GM18861 (cell line): ENCODE measurements at regions not wholly inside any gene's neighbourhood (a gene's known extent, or its start where the extent isn't known, plus 50 kb on each side); places are given as distances from the start of the nearest gene placed in this dataset.
"Not testable (repeated sequence)": the region's sequence is repeated elsewhere in the genome, so short reads cannot be mapped to it uniquely, and the experiment has no call there.

Source experiments
- ATAC-seq: cut with Tn5 transposase; IDR thresholded peaks from one replicate; pipeline ENCODE4 v1.9.1; 2021; ENCODE audit not compliant: unreplicated experiment

DNA sequence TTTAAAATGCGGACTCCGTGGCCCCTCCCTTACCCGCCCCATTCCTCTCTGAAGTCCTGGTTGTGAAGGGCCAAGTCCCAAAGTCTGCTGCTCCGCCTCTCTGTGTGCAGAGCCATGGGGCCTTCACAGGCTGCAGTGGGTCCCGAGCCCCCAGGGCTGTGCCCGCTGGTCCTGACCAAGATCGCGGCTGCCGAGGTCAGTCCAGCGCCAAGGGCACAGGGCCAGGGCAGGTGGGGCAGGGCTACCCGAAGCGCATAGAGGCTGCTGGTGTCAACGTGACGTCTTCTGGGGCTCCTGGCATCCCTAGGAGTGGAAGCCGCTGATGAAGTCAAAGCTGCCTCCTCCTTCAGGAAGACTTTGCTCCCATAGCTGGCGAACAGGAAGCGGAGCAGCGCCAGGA lies 858.8 kb downstream of the TUBA3C start:
- ATAC-seq, result not testable (repeated sequence)

DNA sequence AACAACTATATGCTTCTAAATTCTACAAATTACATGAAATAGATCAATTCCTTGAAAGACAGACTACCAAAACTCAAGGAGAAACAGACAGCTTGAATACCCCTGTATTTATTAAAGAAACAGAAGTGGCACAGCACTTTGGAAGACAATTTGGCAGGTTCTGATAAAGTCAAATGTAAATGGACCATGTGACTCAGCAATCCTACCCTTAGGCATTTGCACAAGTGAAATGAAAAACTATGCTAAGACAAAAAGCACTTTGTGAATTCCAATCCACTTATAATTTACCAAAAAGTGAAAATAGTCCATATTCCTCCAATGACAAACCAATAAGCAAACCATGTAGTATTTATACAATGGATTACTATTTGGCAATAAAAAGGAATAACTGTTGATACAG lies 862.0 kb downstream of the TUBA3C start:
- ATAC-seq, result not testable (repeated sequence)

DNA sequence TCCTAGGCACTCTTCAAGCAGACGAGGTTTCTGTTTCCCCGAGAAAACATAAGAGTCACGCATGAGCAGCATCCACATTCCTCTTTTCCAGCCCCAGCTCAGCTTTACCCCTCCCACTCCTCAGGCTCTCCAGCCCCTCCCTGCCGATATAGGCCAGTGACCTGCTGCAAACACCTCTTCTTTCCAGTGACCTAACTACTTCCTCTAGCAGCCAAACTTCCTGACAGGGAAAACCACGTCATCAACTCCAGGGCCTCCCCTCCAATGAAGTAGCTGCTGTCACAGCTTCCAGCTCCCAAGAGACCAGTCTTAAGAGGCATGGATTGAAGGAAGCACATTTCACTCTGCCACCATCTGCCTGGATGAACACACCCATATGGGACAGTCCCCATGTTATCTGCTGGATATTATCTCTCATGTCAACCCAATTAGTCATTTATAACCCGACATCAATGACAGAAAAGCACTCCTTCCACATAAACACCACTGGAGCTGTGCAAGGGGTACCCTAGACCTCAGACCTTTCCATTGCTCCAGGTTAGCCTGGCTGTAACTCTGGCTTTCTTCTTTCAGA lies 878.3 kb downstream of the TUBA3C start:
- ATAC-seq, result not testable (repeated sequence)

DNA sequence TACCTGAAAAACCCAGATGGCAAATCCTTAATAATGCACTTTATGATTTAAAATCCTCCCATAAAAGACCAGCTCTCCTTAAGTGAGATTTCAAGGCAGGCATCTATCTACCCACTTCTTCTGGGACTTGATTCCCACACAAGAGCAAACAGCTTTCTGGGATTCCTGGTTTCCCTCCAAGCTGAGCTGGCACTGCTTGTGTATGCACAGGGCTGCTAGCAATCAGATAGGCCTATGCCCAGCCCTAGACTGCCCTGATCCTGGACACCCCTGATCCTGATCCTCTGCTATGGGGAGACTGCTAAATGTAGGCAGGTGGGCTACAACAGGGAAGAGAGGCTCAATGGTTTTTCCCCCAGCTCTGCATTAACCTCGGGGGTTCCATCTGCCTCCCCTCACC lies 880.7 kb downstream of the TUBA3C start:
- not testable (repeated sequence) for ATAC-seq

DNA sequence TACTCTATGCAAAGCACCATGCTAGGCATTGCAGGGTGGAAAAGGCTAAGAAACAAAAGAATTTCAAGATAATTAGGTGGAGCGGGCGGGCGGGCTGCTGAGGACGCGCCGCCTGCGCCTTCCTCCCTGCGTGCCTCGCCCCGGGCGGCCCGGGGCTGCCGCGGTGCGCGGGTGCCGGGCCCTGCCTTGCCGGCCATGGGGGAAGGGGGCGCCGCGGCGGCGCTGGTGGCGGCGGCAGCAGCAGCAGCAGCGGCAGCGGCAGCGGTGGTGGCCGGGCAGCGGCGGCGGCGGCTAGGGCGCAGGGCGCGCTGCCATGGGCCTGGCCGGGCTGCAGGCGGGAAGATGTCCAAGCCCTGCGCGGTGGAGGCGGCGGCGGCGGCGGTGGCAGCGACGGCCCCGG lies 884.3 kb downstream of the TUBA3C start:
- ATAC-seq, result not testable (repeated sequence)

DNA sequence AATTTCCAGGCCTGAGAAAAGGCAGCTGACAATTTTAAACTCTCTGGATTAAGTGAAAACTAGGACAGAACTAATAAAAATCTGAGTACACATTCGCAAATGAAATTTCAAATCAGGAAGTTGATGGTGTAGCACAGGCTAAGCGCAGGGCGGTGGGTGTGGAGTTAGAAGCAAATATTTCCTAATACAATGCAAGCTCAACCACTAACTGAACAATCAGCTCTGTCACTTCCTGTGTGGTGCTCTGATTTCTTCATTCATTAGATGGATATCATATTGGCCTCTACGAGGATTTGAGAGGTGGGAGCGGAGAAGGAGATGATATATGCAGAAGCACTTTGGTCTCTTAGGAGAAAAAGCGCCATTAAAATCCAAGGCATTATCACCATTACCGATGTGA lies 885.0 kb downstream of the TUBA3C start:
- ATAC-seq, result not testable (repeated sequence)

DNA sequence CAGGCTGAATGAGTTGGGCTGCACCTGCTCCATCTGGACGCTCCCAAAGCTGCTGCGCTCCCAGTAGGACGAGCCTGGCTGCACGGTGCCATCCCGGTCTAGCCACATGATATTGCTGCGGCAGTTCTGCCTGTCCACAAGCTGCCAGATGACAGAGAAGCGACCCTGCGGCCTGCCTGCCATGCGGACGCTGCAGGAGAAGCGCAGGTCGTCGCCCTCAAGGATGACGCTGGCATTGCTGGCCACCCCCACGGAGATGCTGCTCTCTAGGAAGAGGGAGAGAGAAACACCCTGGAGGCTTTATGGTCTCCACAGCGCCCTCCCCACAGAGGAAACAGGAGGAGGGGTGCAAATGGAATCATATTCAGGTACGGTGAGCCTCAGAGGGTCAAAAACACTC lies 887.3 kb downstream of the TUBA3C start:
- not testable (repeated sequence) for ATAC-seq

DNA sequence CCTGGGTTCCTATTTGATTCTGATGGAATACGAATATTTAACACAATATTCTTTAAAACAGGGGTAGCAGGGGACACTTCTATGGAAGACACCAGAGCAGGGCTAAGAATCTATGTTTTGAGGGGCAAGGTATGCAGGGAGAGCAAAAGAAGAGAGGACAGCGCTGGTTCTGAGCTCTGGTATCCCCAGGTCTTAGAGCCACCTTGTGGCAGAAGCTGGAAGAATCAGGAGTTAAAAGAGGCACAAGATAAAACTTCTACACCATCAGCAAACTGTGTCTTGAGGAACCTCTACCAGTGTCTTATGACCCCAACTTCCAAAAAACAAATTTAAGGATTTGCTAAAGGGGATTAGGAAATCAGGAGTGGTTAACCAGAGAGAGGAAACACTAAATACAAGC lies 894.8 kb downstream of the TUBA3C start:
- not testable (repeated sequence) for ATAC-seq

DNA sequence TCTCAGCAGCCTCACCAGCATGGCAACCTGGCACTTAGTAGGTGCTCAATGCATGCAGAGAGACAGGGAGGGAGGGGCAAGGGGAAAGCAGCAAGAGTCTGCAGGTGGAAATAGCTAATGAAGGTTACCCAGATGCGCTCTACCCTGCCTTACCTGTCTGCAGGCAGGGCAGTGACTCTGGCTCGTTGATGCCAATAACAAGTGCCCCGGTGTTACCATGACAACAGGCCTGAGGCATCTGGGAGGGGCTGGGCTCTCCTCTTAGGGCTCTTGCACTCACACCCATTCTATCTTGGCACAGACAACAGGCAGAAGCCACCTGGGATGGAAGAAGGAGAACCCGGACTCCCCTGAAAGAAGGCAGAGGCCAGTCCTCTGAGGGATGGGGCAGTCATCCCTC lies 896.0 kb downstream of the TUBA3C start:
- ATAC-seq, result not testable (repeated sequence)

DNA sequence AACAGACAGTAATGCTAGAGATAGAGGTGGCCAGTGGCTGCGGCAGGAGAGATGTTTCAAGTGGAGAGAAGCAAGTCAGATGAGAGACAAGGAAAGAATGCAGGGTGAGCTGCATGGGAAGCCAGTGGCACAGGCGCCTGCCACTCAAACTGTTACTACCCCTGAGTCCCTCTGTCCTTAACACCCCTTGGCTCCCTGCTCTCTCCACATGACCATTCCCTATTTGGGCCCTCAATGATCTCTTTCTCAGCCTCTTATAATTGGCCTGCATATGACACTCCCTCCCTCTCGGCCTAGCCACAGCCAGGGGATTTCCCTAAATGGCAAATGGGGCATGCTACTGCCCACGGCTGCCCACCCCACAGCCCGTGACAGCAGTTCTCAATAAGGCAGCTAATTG lies 897.6 kb downstream of the TUBA3C start:
- ATAC-seq, result not testable (repeated sequence)

DNA sequence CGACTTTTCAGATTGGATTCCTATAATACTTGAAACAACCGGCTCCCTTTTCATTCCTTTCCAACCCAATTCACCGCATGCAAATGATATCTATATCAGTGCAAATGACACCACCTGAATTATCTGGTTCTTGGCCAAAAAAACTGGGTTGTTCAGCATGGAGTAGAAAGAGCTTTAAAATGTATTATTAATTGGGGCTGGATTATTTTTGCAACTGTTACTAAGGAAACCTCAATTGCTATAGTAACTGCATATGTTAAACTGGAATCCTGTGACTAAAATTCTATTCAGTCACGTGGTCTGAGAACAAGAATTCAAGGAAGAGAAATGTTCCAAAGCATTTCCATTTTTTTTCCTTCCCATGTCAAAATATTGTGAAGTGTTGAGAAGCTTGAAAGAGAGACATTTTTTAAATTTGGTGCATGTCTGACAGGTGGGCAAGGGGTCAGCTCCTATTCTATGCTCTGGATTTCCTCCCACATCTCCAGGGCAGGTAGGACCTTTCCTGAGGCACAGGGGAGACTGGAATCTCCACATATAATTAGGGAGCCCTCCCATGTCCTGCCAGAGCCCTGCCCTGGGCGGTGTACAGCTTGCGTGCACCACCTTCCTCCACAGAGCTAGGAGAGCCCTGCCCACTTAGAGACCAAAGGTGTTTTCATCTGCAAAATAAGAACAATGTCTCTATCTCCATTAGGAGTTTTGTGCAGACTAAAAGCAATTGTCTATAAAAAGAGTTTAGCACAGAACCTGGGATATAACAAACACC lies 899.6 kb downstream of the TUBA3C start:
- not testable (repeated sequence) for ATAC-seq

DNA sequence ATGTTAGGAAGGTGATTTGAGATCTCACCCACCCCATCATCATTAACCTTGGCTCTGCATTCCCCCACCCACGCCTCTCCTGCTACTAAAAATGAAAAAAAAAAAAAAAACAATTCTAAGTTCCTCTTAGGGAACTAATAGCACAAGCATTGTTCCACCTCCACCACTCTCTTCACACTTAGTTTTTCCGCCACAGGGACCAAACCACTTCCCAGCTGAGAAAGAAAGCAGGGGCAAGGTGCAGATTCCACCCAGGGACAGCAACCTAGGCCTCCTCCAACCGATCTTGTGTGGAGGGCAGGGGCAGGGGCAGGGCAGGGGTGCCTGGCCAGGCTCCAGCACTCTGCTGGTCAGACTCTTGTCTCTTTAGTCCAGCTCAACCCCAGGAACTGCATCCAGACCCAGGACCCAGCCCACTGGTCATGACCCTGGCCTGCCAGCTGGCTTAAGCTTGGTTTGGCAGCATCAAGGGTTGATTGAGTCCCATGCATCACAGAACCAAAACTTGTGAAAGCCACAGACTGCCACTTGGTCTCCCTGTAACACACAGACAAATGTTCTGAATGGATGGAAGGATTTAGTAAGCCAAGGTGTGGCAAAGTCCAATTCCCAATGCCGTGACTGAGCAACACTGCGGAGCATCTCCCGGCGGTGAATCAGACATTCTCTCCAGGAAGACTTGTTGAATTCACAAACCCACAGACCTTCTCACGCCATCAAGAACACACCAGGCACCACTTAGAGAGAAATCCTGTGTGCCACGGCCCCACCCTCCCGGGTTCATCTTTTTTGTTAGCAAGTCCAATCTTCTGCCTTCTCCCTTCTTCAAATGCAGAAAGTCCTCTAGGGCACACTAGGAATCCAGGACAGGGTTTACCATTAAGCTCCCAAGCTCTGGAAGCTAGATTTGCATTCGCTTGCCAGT lies 900.5 kb downstream of the TUBA3C start:
- ATAC-seq, result not testable (repeated sequence)

DNA sequence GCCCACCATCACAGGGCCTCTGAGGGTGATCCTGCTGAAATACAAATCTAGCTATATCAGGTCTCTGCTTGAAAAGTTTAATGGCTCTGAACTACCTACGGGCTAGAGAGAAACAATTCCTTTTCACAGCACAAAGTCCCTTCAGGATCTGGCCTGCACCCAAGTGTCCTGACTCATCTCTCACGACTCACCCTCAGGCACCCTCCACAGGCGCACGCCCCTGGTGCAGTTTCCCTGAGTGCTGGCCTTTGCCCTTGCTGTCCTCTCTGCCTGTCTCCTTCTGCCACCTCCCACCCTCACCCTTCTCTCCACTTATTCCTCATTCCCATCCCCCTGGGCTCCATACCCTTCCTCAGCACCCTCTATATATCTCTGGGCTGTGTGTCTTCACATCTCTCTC lies 901.7 kb downstream of the TUBA3C start:
- not testable (repeated sequence) for ATAC-seq

DNA sequence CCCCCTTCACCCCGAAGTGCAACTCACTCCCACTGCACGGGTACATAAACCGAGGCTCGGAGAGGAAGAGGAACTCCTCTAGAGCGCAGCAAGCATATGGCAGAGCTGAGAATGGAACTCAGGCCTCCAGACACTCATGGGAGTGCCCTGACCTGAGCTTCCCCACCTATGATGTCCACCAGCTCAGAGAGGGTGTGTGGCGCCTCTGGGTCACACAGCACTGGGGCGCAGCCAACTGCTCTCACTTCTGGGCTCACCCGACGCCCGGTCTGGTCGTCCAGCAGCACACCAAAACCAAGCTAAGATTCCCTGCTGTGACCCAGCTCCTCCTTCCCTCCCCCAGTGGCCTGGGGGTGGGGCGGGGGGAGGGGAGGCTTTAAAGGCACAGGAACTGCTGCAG lies 904.3 kb downstream of the TUBA3C start:
- ATAC-seq, result not testable (repeated sequence)

DNA sequence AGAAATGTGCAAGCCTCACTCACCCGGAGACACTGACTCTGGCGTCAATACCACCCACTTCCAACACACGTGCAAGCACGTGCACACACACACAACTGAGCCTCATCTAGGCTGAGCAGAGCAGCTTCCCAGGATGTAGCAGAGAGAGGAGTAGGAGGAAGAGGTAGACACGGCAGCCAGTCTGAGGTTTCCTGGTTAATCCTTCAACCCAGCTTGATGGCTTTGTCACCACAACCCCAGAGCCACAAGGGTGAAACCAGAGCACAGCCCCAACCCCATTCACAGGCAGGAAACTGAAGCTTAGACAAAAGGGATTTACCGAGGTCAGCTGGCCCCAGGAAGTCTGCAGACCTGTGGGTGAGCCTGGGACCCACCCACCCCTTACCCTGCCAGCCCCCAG lies 905.3 kb downstream of the TUBA3C start:
- ATAC-seq, result not testable (repeated sequence)

DNA sequence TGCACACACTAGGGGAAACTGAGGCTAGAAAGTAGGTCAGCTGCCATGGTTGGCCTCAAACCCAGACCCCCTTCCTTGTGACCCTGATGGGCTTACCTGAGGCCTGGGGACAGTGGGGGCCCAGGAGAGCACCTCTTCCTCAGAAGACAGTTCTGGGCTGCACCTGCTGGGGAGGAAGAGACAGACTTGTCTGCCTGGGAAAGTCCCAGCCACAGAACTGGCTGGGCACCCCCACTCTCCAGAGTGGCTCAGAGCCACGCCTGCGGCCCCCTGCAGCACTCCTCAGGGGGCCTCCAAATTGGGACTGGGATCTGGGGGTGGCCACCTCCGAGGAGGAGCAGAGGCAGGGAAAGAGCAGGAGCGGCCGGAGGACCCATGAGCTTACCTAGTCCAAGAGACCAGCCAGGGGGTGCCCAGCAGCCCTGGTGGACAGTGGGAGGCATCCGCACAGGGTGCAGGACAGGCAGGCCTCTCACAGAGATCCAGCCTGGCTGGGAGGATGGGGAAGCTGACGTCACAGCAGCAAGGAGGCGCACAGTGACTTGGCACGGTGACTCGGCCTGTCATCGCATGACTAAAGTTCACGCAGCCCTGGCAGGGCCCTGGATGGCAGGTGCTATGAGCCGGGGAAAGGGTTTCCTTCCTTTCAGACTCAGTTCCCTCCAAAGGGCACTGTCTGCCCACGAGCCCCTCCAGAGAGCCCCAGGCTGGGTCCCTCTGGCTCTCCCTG lies 907.7 kb downstream of the TUBA3C start:
- not testable (repeated sequence) for ATAC-seq

DNA sequence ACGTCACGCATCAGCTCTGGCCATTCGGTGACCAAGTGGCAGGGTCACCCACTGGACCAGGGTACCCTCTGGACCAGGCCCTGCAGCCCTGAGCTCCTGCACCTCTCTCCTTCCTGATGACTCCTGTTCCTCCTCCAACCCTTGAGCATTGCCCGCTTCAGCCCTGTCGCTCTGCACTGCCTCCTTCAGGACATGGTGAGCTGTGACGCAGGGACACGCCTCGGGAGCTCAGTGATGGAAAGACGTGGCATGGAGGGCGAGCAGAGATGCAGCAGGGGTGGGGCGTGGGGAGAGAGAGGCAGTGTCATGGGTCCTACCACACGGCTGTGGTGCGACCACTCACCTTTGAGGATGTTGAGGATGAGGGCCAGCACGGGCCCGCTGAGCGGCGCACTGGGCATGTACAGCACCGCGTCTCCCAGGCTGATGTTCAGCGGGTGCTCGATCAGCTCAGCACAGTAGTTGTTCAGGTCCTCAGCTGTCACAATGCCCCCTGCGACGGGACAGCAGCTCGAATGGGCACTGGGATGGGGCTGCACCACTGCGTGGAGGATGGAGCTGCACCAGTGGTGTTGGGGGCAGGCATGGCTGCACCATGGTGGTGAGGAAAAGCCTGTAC lies 922.7 kb downstream of the TUBA3C start:
- ATAC-seq, result not testable (repeated sequence)

DNA sequence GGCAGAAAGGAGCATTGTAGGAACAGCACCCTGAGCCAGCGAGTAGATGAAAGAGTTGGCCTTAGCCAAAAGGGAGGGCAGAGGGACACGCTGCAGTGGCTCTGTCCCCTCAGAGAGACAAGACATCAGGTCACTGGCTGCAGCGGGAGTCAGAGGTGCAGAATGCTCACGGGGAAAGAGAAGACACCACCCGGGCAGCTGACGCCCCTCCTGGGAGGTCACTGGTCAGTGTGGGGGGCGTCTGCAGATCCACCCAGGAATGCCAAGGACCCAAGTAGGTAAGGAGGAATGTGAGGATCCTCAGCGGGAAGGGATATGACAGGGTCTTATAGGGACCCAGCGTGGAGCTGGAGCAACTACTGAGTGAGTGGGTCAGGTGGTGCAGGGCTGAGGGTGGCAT lies 923.9 kb downstream of the TUBA3C start:
- ATAC-seq, result not testable (repeated sequence)

DNA sequence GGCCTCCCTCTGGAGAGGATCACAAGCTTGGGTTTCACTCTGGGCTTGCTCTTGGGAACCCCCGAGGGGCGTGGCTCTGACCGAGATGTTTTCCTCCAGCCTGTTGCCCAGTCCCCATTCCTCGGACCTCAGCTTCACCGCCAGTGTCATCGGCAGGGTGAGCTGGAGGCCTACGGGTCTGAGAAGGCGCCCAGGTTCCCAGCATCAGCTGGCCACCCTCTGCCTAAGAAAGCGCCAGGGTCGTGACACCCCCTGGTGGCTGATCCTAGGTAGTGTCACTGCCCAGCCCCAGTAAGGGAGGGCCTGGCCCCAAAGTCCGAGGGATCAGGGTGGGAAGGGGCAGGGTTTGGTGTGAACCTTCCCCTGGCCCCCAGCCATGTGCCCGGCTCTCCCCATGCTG lies 928.8 kb downstream of the TUBA3C start:
- not testable (repeated sequence) for ATAC-seq

DNA sequence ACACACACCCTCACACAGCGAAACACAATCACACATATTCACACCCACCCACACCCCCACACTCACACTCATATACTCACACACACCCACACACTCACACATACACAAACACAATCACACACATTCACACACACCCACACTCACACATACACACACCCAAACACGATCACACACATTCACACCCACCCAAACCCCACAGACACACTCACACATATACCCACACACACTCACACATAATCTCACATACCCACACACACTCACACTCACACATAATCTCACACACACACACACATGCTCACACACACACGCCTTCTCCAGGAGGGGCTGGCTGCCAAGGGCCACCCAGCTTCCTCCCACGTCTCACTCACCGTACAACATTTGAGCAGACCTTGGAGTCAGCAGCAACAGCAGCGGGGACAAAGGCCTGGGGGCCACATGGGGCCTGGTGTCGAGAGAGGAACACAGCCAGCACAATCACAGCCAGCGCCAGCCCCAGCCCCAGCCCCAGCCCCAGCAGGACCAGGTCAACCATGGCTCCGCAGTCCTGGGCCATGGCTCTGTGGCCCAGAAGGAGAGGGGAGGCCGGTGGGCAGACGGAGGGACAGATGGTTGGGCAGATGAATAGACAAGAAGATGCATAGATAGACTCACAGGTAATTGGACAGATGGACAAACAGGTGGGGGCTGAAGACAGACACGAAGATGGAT lies 932.9 kb downstream of the TUBA3C start:
- not testable (repeated sequence) for ATAC-seq
